Bone marrow (tissue), 2 donors: ENCODE measurements at regions not wholly inside any gene's neighbourhood (a gene's known extent, or its start where the extent isn't known, plus 50 kb on each side); places are given as distances from the start of the nearest gene placed in this dataset.

Source experiments
- DNase-seq, 2 donors: peaks; one replicate each; lab custom pipeline; 2025; lab: John Stamatoyannopoulos, UW

DNA sequence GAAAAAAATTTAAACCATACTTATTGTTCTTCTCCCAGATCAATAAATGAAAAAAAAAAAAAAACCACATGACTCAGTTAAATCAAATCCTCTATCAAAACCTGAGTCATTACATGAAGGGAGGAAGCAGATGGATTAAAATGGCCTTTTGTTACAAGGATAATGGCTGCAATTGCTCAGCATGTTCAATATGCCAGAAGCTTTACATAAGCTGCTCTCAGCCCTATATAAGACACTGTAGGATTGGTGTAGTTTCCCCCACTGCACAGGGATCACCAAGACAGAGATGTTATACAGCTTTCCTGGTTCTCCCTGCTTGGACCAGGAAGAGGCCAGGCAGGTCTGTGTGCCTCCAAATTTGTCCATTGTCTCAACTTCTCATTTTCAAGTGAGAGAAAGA lies 101.6 kb upstream of the MAP1B start:
- no peak for DNase-seq

GRCh38 chr5:72006361-72006760 lies 100.9 kb upstream of the MAP1B start:
- no peak for DNase-seq

DNA sequence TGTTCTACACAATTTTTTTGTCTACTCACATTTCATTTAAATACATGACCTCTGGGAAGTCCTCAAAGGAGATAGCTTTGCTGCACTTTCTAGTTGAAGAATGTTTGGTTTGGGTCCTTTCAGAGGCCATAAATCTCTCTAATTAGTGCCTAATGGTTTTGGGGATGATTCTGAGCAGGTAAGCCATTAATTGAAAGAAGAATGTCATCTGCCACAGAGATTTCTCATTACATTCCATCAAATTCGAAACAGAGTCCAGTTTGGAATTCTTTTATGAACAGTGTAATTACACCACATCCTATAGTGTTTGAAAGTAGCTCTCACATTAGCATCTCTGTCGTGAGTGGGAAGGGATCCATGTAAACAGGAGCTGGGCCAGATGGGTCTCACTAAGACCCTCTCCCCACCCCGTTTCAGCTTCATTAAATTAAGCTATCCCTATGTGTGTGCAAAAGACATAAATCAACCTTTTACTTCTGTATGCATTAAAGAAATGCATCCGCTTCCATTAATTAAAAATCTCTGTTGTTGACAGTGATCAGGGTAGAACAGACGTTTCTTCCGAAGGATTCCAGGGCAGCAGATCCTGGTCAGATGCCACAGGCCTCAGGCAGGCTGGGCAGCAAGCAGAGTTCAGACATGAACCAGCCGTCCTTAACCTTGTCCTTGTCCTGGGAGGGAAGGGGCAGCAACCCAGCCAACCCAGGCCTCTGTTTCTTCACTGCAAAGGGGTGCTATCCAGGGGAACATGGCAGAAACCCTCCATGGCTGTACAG lies 99.8 kb upstream of the MAP1B start:
- DNase-seq, result no peak

GRCh38 chr5:72009280-72009679 lies 98.0 kb upstream of the MAP1B start:
- no peak for DNase-seq

- DNase-seq, result no peak
These were observed 96.8 kb upstream of the MAP1B start for GRCh38 chr5:72010430-72010829.

DNA sequence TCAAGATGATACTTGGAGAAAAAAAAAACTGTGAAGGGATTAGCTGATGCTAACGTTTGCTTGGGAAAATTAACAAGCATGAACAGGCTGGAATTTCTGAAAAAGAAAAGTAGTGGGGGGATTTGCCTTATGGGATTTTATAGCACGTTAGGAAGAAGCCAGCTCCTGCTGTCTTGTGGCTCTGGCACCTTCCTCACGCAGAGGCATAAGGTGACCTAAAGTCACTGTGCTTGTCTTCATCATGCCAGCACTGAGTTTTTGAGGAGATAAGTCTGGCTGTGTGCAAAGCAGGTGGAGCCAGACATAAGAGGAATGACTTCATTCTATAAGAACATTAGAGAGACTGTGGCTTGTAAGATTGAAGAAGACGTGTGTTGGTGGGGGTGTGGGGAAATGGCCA lies 94.4 kb upstream of the MAP1B start:
- no peak for DNase-seq

DNA sequence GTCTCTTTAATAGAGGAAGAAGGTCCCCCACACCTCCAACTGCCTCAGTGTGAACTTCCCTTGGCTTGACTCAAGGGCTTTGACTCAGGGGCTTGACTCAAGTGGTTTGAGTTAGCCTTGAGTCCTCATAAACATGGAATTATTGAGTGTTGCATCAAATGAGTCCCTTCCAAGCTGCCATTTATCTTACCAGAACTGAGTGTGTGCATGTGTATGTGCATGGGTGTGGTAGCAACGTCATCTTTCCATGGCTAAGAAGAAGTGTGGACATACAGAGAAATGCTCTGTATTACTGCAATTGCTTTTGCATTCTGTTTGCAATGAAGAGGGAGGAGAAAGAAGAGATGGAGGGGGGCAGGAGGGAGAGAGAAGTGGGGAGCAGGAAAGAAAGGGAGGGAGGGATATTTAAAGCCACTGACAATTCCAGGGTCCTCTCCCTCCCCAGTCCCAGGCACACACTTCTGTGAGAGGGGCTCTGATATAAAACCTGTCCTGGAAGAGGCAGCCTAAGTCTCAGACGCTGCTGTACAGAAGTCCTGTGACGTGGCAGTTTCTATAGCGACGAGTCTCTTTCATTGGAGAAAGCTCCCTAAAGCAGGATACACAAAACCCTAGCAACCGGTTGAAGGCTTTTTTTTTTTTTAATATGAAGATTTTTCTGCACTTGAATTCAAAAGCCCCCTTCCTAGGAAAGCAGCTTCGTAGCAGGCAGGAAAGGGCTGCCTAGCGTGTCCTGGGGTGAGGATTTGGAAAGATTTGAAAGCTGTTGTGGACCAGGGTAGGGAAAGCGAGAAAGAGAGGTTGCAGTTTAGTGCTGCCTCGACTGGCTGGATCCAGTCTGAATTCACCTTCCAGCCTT lies 93.3 kb upstream of the MAP1B start:
- no peak for DNase-seq

DNA sequence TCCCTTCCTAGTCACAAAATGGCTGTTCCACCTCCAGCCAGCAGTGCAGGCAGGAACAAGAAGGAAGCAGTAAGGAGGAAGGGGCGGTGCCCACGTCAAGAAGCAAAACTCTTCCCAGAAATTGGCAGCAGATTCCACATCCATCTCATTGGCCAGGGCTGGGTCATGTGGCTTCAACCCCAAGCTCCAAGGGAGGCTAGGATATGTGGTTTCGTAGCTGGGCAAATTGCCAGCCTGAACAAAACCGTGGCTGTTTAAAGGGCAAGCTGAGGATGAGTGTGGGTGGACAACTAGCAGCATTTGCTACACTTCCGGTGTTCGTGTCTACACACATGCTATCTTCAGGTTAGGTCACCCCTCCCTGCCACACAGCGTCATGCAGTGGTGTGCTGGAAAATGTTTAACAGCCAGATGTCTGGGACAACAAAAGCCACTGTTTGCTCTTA lies 92.1 kb upstream of the MAP1B start:
- no peak for DNase-seq

DNA sequence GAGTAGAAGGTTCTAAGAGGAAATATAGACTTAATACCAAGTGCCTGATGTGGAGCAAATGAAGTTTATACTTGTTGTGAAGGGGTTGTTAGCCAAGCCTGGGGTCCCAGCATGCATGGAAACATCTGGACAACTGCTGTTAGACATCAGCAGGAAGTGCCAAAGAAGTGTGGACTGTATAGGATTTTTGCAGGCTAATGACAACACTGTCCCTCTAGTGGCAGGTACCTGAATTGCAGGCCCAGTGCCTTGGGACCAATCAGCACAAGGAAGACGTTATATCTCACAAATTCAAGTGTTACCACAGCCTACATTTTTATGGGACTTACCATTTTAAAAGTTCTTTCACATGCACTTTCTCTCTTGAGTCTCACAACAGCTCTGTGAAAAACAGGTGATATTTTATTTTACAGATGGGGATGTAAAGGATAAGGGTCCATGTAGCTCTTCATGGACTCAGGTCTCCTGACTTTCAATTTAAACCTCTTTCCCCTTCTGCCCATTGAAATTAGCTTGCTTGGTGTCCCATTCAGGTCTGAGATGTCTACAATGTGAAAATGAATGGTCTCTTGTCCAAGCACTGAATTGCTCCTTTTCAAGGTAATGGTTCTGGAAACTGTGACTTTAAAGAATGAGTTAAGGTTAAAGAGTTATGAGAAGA lies 89.0 kb upstream of the MAP1B start:
- peak; percentile 6 to 21 for DNase-seq

- no peak for DNase-seq
These were observed 86.9 kb upstream of the MAP1B start for GRCh38 chr5:72020161-72020983.

DNA sequence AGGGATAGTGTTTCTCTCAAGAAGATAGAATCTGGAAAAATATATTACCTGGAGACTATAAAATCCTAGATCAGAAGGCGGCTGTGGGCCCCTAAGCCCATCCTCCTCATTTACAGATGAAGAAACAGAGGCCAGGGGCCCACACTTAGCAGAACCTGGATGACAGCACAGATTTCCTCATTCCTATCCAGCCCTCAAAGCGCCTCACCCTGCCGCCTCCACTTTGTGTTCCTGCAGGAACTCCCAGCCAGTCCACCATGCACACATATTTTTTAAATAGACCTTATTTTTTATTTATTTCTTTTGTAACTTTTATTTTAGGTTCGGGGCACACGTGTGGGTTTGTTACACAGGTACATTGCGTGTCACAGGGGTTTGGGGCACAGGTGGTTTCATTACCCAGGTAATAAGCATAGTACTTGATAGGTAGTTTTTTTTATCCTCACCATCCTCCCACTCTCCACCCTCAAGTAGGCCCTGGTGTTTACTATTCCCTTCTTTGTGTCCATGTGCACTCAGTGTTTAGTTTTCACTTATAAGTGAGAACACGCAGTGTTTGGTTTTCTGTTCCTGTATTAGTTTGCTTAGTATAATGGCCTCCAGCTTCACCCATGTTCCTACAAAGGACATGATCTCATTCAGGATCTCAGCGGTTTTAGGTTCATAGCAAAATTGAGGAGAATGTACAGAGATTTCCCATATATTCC lies 85.5 kb upstream of the MAP1B start:
- DNase-seq, result no peak

GRCh38 chr5:72028382-72028781 lies 78.9 kb upstream of the MAP1B start:
- DNase-seq, result no peak

DNA sequence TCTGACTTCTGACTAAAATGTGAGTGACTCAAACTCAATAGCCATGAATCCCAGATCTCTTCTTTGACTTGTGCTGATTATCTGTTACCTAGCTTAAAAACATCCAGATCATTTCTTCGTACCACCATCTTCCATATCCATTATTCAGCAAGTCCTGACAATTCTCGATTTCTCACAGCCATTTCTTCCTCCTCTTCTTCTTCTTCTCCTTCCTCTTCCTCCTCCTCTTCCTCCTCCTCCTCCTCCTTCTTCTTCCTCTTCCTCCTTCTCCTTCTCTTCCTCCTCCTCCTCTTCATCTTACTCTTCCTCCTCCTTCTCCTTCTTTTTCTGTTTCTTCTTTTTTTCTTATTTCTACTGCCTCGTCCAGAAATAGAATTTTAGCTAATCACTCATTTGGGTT lies 77.0 kb upstream of the MAP1B start:
- no peak for DNase-seq

DNA sequence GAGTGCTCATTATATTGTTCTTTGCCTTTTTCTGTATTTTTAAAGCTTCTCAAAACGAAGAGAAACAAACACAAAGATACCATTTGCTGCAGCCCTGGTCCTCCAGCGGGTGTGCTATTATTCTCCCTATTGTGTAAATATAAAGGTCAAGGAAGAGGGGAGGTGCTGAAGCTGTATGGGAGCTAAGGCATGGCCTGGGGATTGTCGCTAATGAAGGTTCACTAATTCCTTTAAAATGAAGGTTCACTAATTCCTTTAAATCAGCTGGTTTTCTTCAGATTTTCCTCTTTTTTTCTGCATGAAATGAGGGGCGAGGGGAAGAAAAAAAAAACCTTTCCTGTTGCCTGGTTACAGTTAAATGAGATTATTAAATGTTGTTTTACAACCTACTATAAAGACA lies 74.5 kb upstream of the MAP1B start:
- DNase-seq, result no peak

DNA sequence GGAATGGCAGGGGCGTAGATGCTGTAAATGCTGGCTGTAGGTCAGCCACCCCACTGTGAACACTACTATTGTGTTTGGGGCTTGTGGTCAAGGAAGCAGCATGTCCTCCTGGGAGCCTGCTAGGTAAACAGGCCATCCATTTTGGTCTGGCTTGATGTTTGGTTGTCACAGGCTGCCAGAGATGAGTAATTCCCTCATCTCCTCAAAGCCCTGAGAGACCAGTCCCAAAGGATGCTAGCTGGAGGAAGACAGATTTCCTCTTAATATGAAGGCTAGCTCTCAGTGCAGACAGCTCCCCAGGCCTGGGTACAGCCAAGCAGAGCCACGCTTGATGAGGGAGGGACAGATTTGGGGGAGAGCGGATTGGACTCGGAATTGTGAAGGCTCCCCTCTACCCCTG lies 72.5 kb upstream of the MAP1B start:
- no peak for DNase-seq

GRCh38 chr5:72035831-72036230 lies 71.4 kb upstream of the MAP1B start:
- DNase-seq, result no peak

GRCh38 chr5:72036951-72037350 lies 70.3 kb upstream of the MAP1B start:
- DNase-seq, result no peak

- no peak for DNase-seq
These were observed 66.8 kb upstream of the MAP1B start for GRCh38 chr5:72040513-72040912.

DNA sequence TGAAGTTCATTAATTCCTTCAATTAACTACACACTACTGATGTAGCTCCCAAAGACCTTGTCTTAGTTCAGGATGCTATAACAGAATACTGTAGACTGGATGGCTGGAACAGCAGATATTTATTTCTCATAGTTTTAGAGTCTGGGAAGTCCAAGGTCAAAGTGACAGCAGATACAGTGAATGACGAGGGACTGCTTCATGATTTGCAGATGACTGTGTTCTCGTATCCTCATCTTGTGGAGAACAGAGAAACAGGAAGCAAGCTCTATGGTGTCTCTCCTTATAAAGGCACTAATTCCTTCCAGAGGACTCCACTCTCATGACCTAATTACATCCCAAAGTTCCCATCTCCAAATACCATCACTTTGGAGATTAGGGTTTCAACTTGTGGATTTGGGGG lies 65.6 kb upstream of the MAP1B start:
- no peak for DNase-seq

GRCh38 chr5:72042097-72042496 lies 65.2 kb upstream of the MAP1B start:
- DNase-seq, result no peak

GRCh38 chr5:72045692-72046091 lies 61.6 kb upstream of the MAP1B start:
- DNase-seq, result no peak
